ENCODE measurements at regions not wholly inside any gene's neighbourhood (a gene's known extent, or its start where the extent isn't known, plus 50 kb on each side); places are given as distances from the start of the nearest gene placed in this dataset.

GRCh38 chr11:28631148-28631547 lies 523.0 kb downstream of the METTL15 start:
- H3K4me2 ChIP-seq (ENCODE audit: low read length): no peak overlapping the region
- no peaks in the 10 kb centered on the region for H3K9me3 ChIP-seq (ENCODE audit: control insufficient read depth in 1 of 2, insufficient read depth in 1 of 2, low read depth in 1 of 2, low read length in 2 of 2)
- no peak overlapping the region for H3K4me3 ChIP-seq (replicated peaks in 1 of 2; ENCODE audit: low read depth in 1 of 2, low read length in 2 of 2)
- ChIA-PET CTCF (no interaction called here), POLR2A (no interaction called here), RAD21 (ENCODE audit: low non-redundant PET in 1 of 2, low total read pairs in 2 of 2, uncharacterized antibody in 2 of 2, unreplicated experiment in 2 of 2) (no interaction called here)
- no peaks in the 10 kb centered on the region for H3K36me3 ChIP-seq (ENCODE audit: control insufficient read depth in 1 of 2, insufficient read depth in 2 of 2, low read length in 2 of 2)
- TF ChIP-seq ZFX (IDR thresholded peaks at IDR 0.05): no peak
- TF ChIP-seq SP1 (IDR thresholded peaks at IDR 0.05; ENCODE audit: low read depth): no peak
- TF ChIP-seq EZH2 (IDR thresholded peaks at IDR 0.05): no peak
- no peak for TF ChIP-seq CTCF (IDR thresholded peaks at IDR 0.05 in 2 of 3, conservative IDR thresholded peaks at IDR 0.05 in 1 of 3; ENCODE audit: borderline replicate concordance in 1 of 3, insufficient read depth in 1 of 3, low read depth in 2 of 3, low read length in 2 of 3)
- TF ChIP-seq CBX3 (IDR thresholded peaks at IDR 0.05; ENCODE audit: low read depth): no peak
- no peak for TF ChIP-seq EGR1 (IDR thresholded peaks at IDR 0.05; ENCODE audit: low read depth)
- TF ChIP-seq FOSL1 (IDR thresholded peaks at IDR 0.05; ENCODE audit: low read depth): no peak
- no peak for TF ChIP-seq ELF1 (IDR thresholded peaks at IDR 0.05; ENCODE audit: borderline replicate concordance, low read depth)
- TF ChIP-seq ATF3 (IDR thresholded peaks at IDR 0.05): no peak
- no peak for TF ChIP-seq SRF (IDR thresholded peaks at IDR 0.05; ENCODE audit: low read depth)
- no peak for TF ChIP-seq TCF7L2 (IDR thresholded peaks at IDR 0.05; ENCODE audit: borderline replicate concordance, extremely low read depth, insufficient read depth, insufficient read length)
- TF ChIP-seq MAX (IDR thresholded peaks at IDR 0.05): no peak
- no peak for TF ChIP-seq POLR2A (IDR thresholded peaks at IDR 0.05; ENCODE audit: borderline replicate concordance, extremely low read depth, insufficient read depth, insufficient read length)
- no peak for TF ChIP-seq ZNF274 (IDR thresholded peaks at IDR 0.05; ENCODE audit: low read depth, low read length)
- intact Hi-C loops (cut with micrococcal nuclease): no loop called here
- no peaks in the 10 kb centered on the region for H3K9me2 ChIP-seq (ENCODE audit: insufficient read depth)
- no peaks in the 10 kb centered on the region for H3K27me3 ChIP-seq (ENCODE audit: insufficient read depth, low read length)
- H2AFZ ChIP-seq (ENCODE audit: low read depth, low read length, poor library complexity, severe bottlenecking): no peak overlapping the region
- no peak overlapping the region for H3K9ac ChIP-seq (ENCODE audit: low read length)
- H3K4me1 ChIP-seq (ENCODE audit: control insufficient read depth in 1 of 2, insufficient read depth in 2 of 2, low read length in 2 of 2): no peaks in the 10 kb centered on the region
- no peaks in the 10 kb centered on the region for H4K20me1 ChIP-seq (ENCODE audit: insufficient read depth)
- ATAC-seq (no peak), DNase-seq (ENCODE audit: low read depth, low spot score) (no peak)
- no peaks in the 10 kb centered on the region for H3K79me2 ChIP-seq (ENCODE audit: insufficient read depth, low read length)
- no peak overlapping the region for H3K27ac ChIP-seq (ENCODE audit: low read depth, low read length)
- no TSS peak for BruUV-seq (replicated peaks)
